Keratinocyte (primary cell): ENCODE measurements at regions not wholly inside any gene's neighbourhood (a gene's known extent, or its start where the extent isn't known, plus 50 kb on each side); places are given as distances from the start of the nearest gene placed in this dataset.

Source experiments
- DNase-seq: peaks from one replicate; pipeline ENCODE4 v3.0.0-alpha.2; 2011; ENCODE audit warnings: low read depth, missing footprints, low spot score
- FAIRE-seq: peaks from 2 replicates; lab custom pipeline; 2011; peaks lifted over from hg19 to GRCh38; lab: Jason Lieb, UNC
- H2AFZ ChIP-seq: 2 replicates; pipeline ENCODE4 v1.6.0; 2012; ENCODE audit warnings: low read length, control low read depth, inconsistent platforms; ENCODE audit not compliant: control insufficient read depth
- H3K27ac ChIP-seq: 2 replicates; pipeline ENCODE4 v1.5.1; 2011; ENCODE audit warnings: low read length; ENCODE audit not compliant: control insufficient read depth, insufficient read depth
- H3K27me3 ChIP-seq: 3 replicates; pipeline ENCODE4 v1.6.0; 2011; ENCODE audit warnings: low read length; ENCODE audit not compliant: control insufficient read depth, insufficient read depth; ENCODE audit errors: extremely low read depth
- H3K36me3 ChIP-seq, 2 experiments: 2 replicates in 1 of 2; 3 replicates in 1 of 2; pipeline ENCODE4 v1.5.1; 2011; ENCODE audit warnings: low read length in 2 of 2, mild to moderate bottlenecking in 1 of 2; ENCODE audit not compliant: control insufficient read depth in 2 of 2, insufficient read depth in 2 of 2; ENCODE audit errors: extremely low read depth in 1 of 2
- H3K4me1 ChIP-seq: 3 replicates; pipeline ENCODE4 v1.5.1; 2011; ENCODE audit warnings: low read length; ENCODE audit not compliant: control insufficient read depth, insufficient read depth; ENCODE audit errors: extremely low read depth
- H3K4me2 ChIP-seq: 3 replicates; pipeline ENCODE4 v1.6.0; 2011; ENCODE audit warnings: low read depth, low read length; ENCODE audit not compliant: control insufficient read depth, insufficient read depth; ENCODE audit errors: extremely low read depth
- H3K4me3 ChIP-seq, 3 experiments: fragments of 200-600 bp in 1 of 3; sonication (generic) in 1 of 3; 2 replicates in 2 of 3; 3 replicates in 1 of 3; pipeline ENCODE4 v1.5.1; 2011 to 2016; ENCODE audit warnings: low read length in 3 of 3, mild to moderate bottlenecking in 3 of 3, control low read depth in 2 of 3, inconsistent platforms in 1 of 3, low read depth in 1 of 3, mixed read lengths in 1 of 3, mixed run types in 1 of 3, moderate library complexity in 1 of 3; ENCODE audit not compliant: control insufficient read depth in 2 of 3, insufficient read depth in 2 of 3; ENCODE audit errors: extremely low read depth in 1 of 3
- H3K79me2 ChIP-seq: 2 replicates; pipeline ENCODE4 v1.6.0; 2012; ENCODE audit warnings: low read length; ENCODE audit not compliant: control insufficient read depth, insufficient read depth
- H3K9ac ChIP-seq: 3 replicates; pipeline ENCODE4 v1.6.0; 2011; ENCODE audit warnings: low read length; ENCODE audit not compliant: control insufficient read depth, insufficient read depth; ENCODE audit errors: extremely low read depth
- H3K9me1 ChIP-seq: 3 replicates; pipeline ENCODE4 v1.6.0; 2011; ENCODE audit warnings: low read length; ENCODE audit not compliant: control insufficient read depth, insufficient read depth; ENCODE audit errors: extremely low read depth
- H3K9me3 ChIP-seq: 2 replicates; pipeline ENCODE4 v1.5.1; 2012; ENCODE audit warnings: low read depth, low read length; ENCODE audit not compliant: control insufficient read depth
- H4K20me1 ChIP-seq: 3 replicates; pipeline ENCODE4 v1.6.0; 2011; ENCODE audit warnings: low read length; ENCODE audit not compliant: control insufficient read depth, insufficient read depth; ENCODE audit errors: extremely low read depth
- CTCF ChIP-seq, 3 experiments: IDR thresholded peaks in 1 of 3; conservative IDR thresholded peaks in 1 of 3; optimal IDR thresholded peaks in 1 of 3; 2 replicates in 2 of 3; 3 replicates in 1 of 3; pipeline versions ENCODE3 to v1.5.1; 2011; ENCODE audit warnings: low read length in 3 of 3, mild to moderate bottlenecking in 3 of 3, moderate library complexity in 2 of 3, control low read depth in 1 of 3, inconsistent platforms in 1 of 3; ENCODE audit not compliant: insufficient read depth in 2 of 3; ENCODE audit errors: extremely low read depth in 1 of 3
- EZH2 ChIP-seq: IDR thresholded peaks from one replicate; pipeline ENCODE4 v1.6.1; 2012; ENCODE audit warnings: inconsistent platforms, mild to moderate bottlenecking, low read length, moderate library complexity
- dilution Hi-C: fragments of 300-500 bp; cut with MboI; formaldehyde crosslinking; loops from one replicate; pipeline ENCODE4 v1.7.0; 2020; ENCODE audit warnings: low sequenced_read_pairs; ENCODE audit not compliant: extremely low pct_ligation_motif_present

- TF ChIP-seq CTCF (optimal IDR thresholded peaks at IDR 0.05 in 1 of 3, IDR thresholded peaks at IDR 0.05 in 1 of 3, conservative IDR thresholded peaks at IDR 0.05 in 1 of 3; ENCODE audit: extremely low read depth in 1 of 3, insufficient read depth in 2 of 3, low read length in 3 of 3) (no peak), EZH2 (no peak)
- Histone ChIP-seq H3K27ac (no peak overlapping the region), H2AFZ (no peak overlapping the region), H3K4me2 (no peak overlapping the region), H3K79me2 (no peaks in the 10 kb centered on the region), H3K36me3 (no peaks in the 10 kb centered on the region), H3K9me3 (no peaks in the 10 kb centered on the region), H4K20me1 (no peaks in the 10 kb centered on the region), H3K4me1 (peaks cover 9% of the 10 kb centered on the region), H3K27me3 (no peaks in the 10 kb centered on the region), H3K9ac (no peak overlapping the region), H3K4me3 (no peak overlapping the region), H3K9me1 (no peaks in the 10 kb centered on the region)
- DNase-seq (no peak), FAIRE-seq (no peak)
- dilution Hi-C loops: no loop called here
Observed at GRCh38 chr11:116384876-116385275, 387.9 kb downstream of the BUD13 start.

- H2AFZ ChIP-seq: no peak overlapping the region
- FAIRE-seq (no peak), DNase-seq (no peak)
- no peak overlapping the region for H3K9ac ChIP-seq
- no peaks in the 10 kb centered on the region for H3K79me2 ChIP-seq
- dilution Hi-C loops: no loop called here
- H3K4me3 ChIP-seq: no peak overlapping the region
- no peaks in the 10 kb centered on the region for H3K9me3 ChIP-seq
- no peak overlapping the region for H3K4me2 ChIP-seq
- TF ChIP-seq EZH2 (no peak), CTCF (optimal IDR thresholded peaks at IDR 0.05 in 1 of 3, IDR thresholded peaks at IDR 0.05 in 1 of 3, conservative IDR thresholded peaks at IDR 0.05 in 1 of 3; ENCODE audit: extremely low read depth in 1 of 3, insufficient read depth in 2 of 3, low read length in 3 of 3) (no peak)
- H3K27ac ChIP-seq: no peak overlapping the region
- peaks cover 9% of the 10 kb centered on the region for H3K4me1 ChIP-seq
- H3K9me1 ChIP-seq: no peaks in the 10 kb centered on the region
- no peaks in the 10 kb centered on the region for H4K20me1 ChIP-seq
- no peaks in the 10 kb centered on the region for H3K36me3 ChIP-seq
- H3K27me3 ChIP-seq: no peaks in the 10 kb centered on the region
Observed at GRCh38 chr11:116384407-116384806, 388.4 kb downstream of the BUD13 start.
